GM12878 (cell line): ENCODE measurements at regions not wholly inside any gene's neighbourhood (a gene's known extent, or its start where the extent isn't known, plus 50 kb on each side); places are given as distances from the start of the nearest gene placed in this dataset.

Experiments
- ATAC-seq: fragments of 200-7000 bp; cut with Tn5 transposase; 3 replicates; pipeline ENCODE4 v1.9.1; 2020; ENCODE audit warnings: mild to moderate bottlenecking, moderate library complexity
- BruUV-seq: library from RNA; stranded (reverse); fragments of 400-500 nt; replicated peaks from 2 replicates; lab custom pipeline; 2021; lab: Mats Ljungman, UMichigan
- CTCF ChIA-PET: fragments of 300-600 bp; sonication (Branson Sonifier 250); formaldehyde crosslinking; extraction: SDS; loops from one replicate; lab custom pipeline; 2021; ENCODE audit warnings: inconsistent platforms; lab: Yijun Ruan, JAX
- POLR2A ChIA-PET: fragments of 350-600 bp; formaldehyde crosslinking; extraction: SDS; loops from one replicate; lab custom pipeline; 2021; ENCODE audit warnings: inconsistent platforms; lab: Charles Lee
- RAD21 ChIA-PET: fragments of 300-600 bp; sonication (Branson Sonifier 250); formaldehyde crosslinking; loops from one replicate; lab custom pipeline; 2023; ENCODE audit warnings: antibody characterized with exemption; ENCODE audit not compliant: unreplicated experiment; lab: Charles Lee
- SMC1A ChIA-PET: fragments of 300-600 bp; sonication (Branson Sonifier 250); formaldehyde crosslinking; loops from one replicate; lab custom pipeline; 2023; ENCODE audit not compliant: unreplicated experiment, uncharacterized antibody; lab: Charles Lee
- DNase-seq: peaks from one replicate; pipeline ENCODE4 v3.0.0-alpha.2; 2011; ENCODE audit warnings: low read depth, low spot score
- FAIRE-seq: peaks from 3 replicates; lab custom pipeline; 2011; peaks lifted over from hg19 to GRCh38; lab: Jason Lieb, UNC
- H2AFZ ChIP-seq: 2 replicates; pipeline ENCODE4 v1.6.0; 2011; ENCODE audit warnings: low read depth, low read length, control low read depth; ENCODE audit not compliant: control insufficient read depth
- H3K27ac ChIP-seq: 2 replicates; pipeline ENCODE4 v1.5.1; 2011; ENCODE audit warnings: control low read depth; ENCODE audit not compliant: control insufficient read depth, insufficient read depth
- H3K27me3 ChIP-seq, 2 experiments: replicated peaks in 1 of 2; 2 replicates each; pipeline versions ENCODE4 v1.6.0 to v1.6.1; 2011; ENCODE audit warnings: low read length in 1 of 2; ENCODE audit not compliant: control insufficient read depth in 2 of 2, insufficient read depth in 2 of 2
- H3K36me3 ChIP-seq, 2 experiments: 2 replicates each; pipeline ENCODE4 v1.5.1; 2011; ENCODE audit warnings: low read length in 1 of 2; ENCODE audit not compliant: control insufficient read depth in 2 of 2, insufficient read depth in 2 of 2
- H3K4me1 ChIP-seq: 2 replicates; pipeline ENCODE4 v1.6.1; 2011; ENCODE audit warnings: mild to moderate bottlenecking, low read length, moderate library complexity, mixed read lengths; ENCODE audit not compliant: control insufficient read depth, insufficient read depth
- H3K4me2 ChIP-seq: 2 replicates; pipeline ENCODE4 v1.6.0; 2011; ENCODE audit warnings: control low read depth; ENCODE audit not compliant: control insufficient read depth, insufficient read depth
- H3K4me3 ChIP-seq: fragments of 200-600 bp; sonication (generic); 2 replicates; pipeline ENCODE4 v1.5.1; 2016
- H3K79me2 ChIP-seq: 2 replicates; pipeline ENCODE4 v1.6.0; 2011; ENCODE audit warnings: low read length; ENCODE audit not compliant: control insufficient read depth, insufficient read depth
- H3K9ac ChIP-seq: 2 replicates; pipeline ENCODE4 v1.8.0; 2011; ENCODE audit warnings: low read length, control low read depth, mixed read lengths; ENCODE audit not compliant: control insufficient read depth, insufficient read depth
- H3K9me3 ChIP-seq: replicated peaks from 3 replicates; pipeline ENCODE4 v1.5.1; 2011; ENCODE audit warnings: mild to moderate bottlenecking, low read length; ENCODE audit not compliant: control insufficient read depth, insufficient read depth
- H4K20me1 ChIP-seq: 2 replicates; pipeline ENCODE4 v1.6.0; 2011; ENCODE audit not compliant: control insufficient read depth, insufficient read depth
- BHLHE40 ChIP-seq, 2 experiments: fragments of 450-650 bp in 1 of 2; IDR thresholded peaks; 2 replicates each; pipeline ENCODE4 v1.6.1; 2011 to 2017; ENCODE audit warnings: low read depth in 2 of 2, borderline replicate concordance in 1 of 2, improper control_type of control experiment in 1 of 2, low read length in 1 of 2, mild to moderate bottlenecking in 1 of 2
- CBX5 ChIP-seq: sonication (generic); IDR thresholded peaks from 2 replicates; pipeline ENCODE4 v1.6.1; 2016; ENCODE audit warnings: low read depth, moderate library complexity, mild to moderate bottlenecking, inconsistent platforms
- CHD1 ChIP-seq: IDR thresholded peaks from 2 replicates; pipeline ENCODE4 v1.6.1; 2012; ENCODE audit warnings: low read depth, low read length, improper control_type of control experiment
- IKZF1 ChIP-seq: fragments of 450-650 bp; conservative IDR thresholded peaks from 2 replicates; pipeline ENCODE4 v1.6.1; 2017; ENCODE audit warnings: antibody characterized with exemption, mild to moderate bottlenecking
- POLR2A ChIP-seq: IDR thresholded peaks from 2 replicates; pipeline ENCODE4 v1.6.1; 2011; ENCODE audit warnings: low read depth, mild to moderate bottlenecking, low read length
- RCOR1 ChIP-seq: conservative IDR thresholded peaks from 2 replicates; pipeline ENCODE4 v1.6.1; 2012; ENCODE audit warnings: low read depth, low read length, improper control_type of control experiment
- SIX5 ChIP-seq: IDR thresholded peaks from 2 replicates; pipeline ENCODE4 v1.6.1; 2011; ENCODE audit warnings: mild to moderate bottlenecking, low read depth, low read length, moderate library complexity; ENCODE audit not compliant: severe bottlenecking
- TCF3 ChIP-seq: IDR thresholded peaks from 2 replicates; pipeline ENCODE4 v1.6.1; 2012; ENCODE audit warnings: low read depth, mild to moderate bottlenecking, low read length, borderline replicate concordance; ENCODE audit not compliant: insufficient read depth
- WRNIP1 ChIP-seq: IDR thresholded peaks from 2 replicates; pipeline ENCODE4 v1.6.1; 2011; ENCODE audit warnings: low read depth, low read length, improper control_type of control experiment, borderline replicate concordance
- ZZZ3 ChIP-seq: IDR thresholded peaks from 2 replicates; pipeline ENCODE4 v1.6.1; 2011; ENCODE audit warnings: low read depth; ENCODE audit not compliant: control insufficient read depth, insufficient read length
- WGBS: methylation state at CpG from one replicate; pipeline ENCODE4 v1.1.6; 2016; ENCODE audit warnings: low lambda C conversion rate; ENCODE audit not compliant: insufficient replicate concordance, insufficient coverage; ENCODE audit errors: missing lambda C conversion rate; 5-methylcytosine and 5-hydroxymethylcytosine counted together
- in situ Hi-C: fragments of 300-500 bp; cut with MboI; formaldehyde crosslinking; loops from 9 replicates; pipeline ENCODE4 v1.14.3; 2018; ENCODE audit warnings: mixed read lengths
- intact Hi-C: fragments of 100-400 bp; cut with micrococcal nuclease; formaldehyde crosslinking; loops from one replicate; pipeline ENCODE4 v1.14.2; 2022; ENCODE audit not compliant: unreplicated experiment
- TF ChIP-seq, protein P1 (sequence below): fragments of 450-650 bp; formaldehyde crosslinking; IDR thresholded peaks from 2 replicates; pipeline ENCODE4 v1.4.0; 2020; ENCODE audit warnings: mild to moderate bottlenecking, moderate library complexity
- TF ChIP-seq, protein P2 (sequence below): fragments of 450-650 bp; IDR thresholded peaks from 2 replicates; pipeline ENCODE4 v1.6.1; 2016; ENCODE audit warnings: mild to moderate bottlenecking
- TF ChIP-seq, protein P3 (sequence below): fragments of 450-650 bp; IDR thresholded peaks from 2 replicates; pipeline ENCODE4 v1.6.1; 2017; ENCODE audit warnings: mild to moderate bottlenecking
- TF ChIP-seq, protein P4 (sequence below): fragments of 450-650 bp; formaldehyde crosslinking; IDR thresholded peaks from 2 replicates; pipeline ENCODE4 v1.5.0; 2022; ENCODE audit warnings: mild to moderate bottlenecking, missing genetic modification characterization

DNA sequence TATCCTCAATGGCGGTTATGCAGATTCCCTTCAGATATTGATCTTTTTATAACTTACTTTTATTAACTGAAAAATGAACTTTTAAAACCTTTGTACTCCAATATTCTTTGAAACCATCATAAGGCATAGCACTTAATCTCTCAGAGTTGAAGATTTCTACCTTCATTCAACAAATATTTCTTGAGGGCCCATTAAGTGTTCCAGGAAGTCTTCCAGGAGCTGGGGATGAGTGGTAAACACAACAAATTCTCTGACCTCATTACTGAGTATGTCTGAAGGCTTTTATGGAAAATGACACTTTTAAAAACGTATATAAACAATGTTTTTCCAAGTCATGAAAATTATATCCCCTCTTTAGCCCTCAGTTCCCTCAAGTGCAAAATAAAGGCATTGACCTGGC lies 575.3 kb upstream of the IL12A start:
- Histone ChIP-seq H3K27ac (no peak overlapping the region), H3K9me3 (no peaks in the 10 kb centered on the region), H3K36me3 (no peaks in the 10 kb centered on the region), H2AFZ (no peak overlapping the region), H4K20me1 (no peaks in the 10 kb centered on the region), H3K4me1 (no peaks in the 10 kb centered on the region), H3K27me3 (no peaks in the 10 kb centered on the region), H3K4me2 (no peak overlapping the region), H3K4me3 (no peak overlapping the region), H3K9ac (no peak overlapping the region), H3K79me2 (no peaks in the 10 kb centered on the region)
- in situ Hi-C loops (no loop called here), intact Hi-C loops (no loop called here)
- FAIRE-seq (no peak), DNase-seq (no peak), ATAC-seq (no peak)
- ChIA-PET RAD21 (no interaction called here), POLR2A (no interaction called here), CTCF (no interaction called here), SMC1A (no interaction called here)
- WGBS: 44% methylated on average over 2 of the region's 2 CpGs
- no TSS peak for BruUV-seq
- TF ChIP-seq IKZF1 (no peak), SIX5 (no peak), CBX5 (no peak), ZZZ3 (no peak), TCF3 (no peak), WRNIP1 (no peak), CHD1 (no peak), BHLHE40 (IDR thresholded peaks at IDR 0.05; ENCODE audit: borderline replicate concordance in 1 of 2, low read depth in 2 of 2, low read length in 1 of 2) (no peak), RCOR1 (no peak), POLR2A (no peak)
- TF ChIP-seq, protein P1, sequence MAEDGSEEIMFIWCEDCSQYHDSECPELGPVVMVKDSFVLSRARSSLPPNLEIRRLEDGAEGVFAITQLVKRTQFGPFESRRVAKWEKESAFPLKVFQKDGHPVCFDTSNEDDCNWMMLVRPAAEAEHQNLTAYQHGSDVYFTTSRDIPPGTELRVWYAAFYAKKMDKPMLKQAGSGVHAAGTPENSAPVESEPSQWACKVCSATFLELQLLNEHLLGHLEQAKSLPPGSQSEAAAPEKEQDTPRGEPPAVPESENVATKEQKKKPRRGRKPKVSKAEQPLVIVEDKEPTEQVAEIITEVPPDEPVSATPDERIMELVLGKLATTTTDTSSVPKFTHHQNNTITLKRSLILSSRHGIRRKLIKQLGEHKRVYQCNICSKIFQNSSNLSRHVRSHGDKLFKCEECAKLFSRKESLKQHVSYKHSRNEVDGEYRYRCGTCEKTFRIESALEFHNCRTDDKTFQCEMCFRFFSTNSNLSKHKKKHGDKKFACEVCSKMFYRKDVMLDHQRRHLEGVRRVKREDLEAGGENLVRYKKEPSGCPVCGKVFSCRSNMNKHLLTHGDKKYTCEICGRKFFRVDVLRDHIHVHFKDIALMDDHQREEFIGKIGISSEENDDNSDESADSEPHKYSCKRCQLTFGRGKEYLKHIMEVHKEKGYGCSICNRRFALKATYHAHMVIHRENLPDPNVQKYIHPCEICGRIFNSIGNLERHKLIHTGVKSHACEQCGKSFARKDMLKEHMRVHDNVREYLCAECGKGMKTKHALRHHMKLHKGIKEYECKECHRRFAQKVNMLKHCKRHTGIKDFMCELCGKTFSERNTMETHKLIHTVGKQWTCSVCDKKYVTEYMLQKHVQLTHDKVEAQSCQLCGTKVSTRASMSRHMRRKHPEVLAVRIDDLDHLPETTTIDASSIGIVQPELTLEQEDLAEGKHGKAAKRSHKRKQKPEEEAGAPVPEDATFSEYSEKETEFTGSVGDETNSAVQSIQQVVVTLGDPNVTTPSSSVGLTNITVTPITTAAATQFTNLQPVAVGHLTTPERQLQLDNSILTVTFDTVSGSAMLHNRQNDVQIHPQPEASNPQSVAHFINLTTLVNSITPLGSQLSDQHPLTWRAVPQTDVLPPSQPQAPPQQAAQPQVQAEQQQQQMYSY: no peak
- TF ChIP-seq, protein P2, sequence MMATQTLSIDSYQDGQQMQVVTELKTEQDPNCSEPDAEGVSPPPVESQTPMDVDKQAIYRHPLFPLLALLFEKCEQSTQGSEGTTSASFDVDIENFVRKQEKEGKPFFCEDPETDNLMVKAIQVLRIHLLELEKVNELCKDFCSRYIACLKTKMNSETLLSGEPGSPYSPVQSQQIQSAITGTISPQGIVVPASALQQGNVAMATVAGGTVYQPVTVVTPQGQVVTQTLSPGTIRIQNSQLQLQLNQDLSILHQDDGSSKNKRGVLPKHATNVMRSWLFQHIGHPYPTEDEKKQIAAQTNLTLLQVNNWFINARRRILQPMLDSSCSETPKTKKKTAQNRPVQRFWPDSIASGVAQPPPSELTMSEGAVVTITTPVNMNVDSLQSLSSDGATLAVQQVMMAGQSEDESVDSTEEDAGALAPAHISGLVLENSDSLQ: no peak
- TF ChIP-seq, protein P3, sequence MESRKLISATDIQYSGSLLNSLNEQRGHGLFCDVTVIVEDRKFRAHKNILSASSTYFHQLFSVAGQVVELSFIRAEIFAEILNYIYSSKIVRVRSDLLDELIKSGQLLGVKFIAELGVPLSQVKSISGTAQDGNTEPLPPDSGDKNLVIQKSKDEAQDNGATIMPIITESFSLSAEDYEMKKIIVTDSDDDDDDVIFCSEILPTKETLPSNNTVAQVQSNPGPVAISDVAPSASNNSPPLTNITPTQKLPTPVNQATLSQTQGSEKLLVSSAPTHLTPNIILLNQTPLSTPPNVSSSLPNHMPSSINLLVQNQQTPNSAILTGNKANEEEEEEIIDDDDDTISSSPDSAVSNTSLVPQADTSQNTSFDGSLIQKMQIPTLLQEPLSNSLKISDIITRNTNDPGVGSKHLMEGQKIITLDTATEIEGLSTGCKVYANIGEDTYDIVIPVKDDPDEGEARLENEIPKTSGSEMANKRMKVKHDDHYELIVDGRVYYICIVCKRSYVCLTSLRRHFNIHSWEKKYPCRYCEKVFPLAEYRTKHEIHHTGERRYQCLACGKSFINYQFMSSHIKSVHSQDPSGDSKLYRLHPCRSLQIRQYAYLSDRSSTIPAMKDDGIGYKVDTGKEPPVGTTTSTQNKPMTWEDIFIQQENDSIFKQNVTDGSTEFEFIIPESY: no peak
- TF ChIP-seq, protein P4, sequence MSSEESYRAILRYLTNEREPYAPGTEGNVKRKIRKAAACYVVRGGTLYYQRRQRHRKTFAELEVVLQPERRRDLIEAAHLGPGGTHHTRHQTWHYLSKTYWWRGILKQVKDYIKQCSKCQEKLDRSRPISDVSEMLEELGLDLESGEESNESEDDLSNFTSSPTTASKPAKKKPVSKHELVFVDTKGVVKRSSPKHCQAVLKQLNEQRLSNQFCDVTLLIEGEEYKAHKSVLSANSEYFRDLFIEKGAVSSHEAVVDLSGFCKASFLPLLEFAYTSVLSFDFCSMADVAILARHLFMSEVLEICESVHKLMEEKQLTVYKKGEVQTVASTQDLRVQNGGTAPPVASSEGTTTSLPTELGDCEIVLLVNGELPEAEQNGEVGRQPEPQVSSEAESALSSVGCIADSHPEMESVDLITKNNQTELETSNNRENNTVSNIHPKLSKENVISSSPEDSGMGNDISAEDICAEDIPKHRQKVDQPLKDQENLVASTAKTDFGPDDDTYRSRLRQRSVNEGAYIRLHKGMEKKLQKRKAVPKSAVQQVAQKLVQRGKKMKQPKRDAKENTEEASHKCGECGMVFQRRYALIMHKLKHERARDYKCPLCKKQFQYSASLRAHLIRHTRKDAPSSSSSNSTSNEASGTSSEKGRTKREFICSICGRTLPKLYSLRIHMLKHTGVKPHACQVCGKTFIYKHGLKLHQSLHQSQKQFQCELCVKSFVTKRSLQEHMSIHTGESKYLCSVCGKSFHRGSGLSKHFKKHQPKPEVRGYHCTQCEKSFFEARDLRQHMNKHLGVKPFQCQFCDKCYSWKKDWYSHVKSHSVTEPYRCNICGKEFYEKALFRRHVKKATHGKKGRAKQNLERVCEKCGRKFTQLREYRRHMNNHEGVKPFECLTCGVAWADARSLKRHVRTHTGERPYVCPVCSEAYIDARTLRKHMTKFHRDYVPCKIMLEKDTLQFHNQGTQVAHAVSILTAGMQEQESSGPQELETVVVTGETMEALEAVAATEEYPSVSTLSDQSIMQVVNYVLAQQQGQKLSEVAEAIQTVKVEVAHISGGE (CRISPR knock-in tag): no peak
